ENCODE measurements at regions not wholly inside any gene's neighbourhood (a gene's known extent, or its start where the extent isn't known, plus 50 kb on each side); places are given as distances from the start of the nearest gene placed in this dataset.
"Not testable (repeated sequence)": the region's sequence is repeated elsewhere in the genome, so short reads cannot be mapped to it uniquely, and the experiment has no call there.

GRCh38 chr17:13862346-13862745 is 207.0 kb upstream of the COX10 start:
- DNase-seq (ENCODE audit: low read depth in 2 of 3, low spot score in 1 of 3), result no peak

- no peak for DNase-seq (ENCODE audit: low read depth in 2 of 3, low spot score in 1 of 3)
These were observed 205.9 kb upstream of the COX10 start for GRCh38 chr17:13863436-13863835.

GRCh38 chr17:13864521-13864920 is 204.8 kb upstream of the COX10 start:
- no peak for DNase-seq (ENCODE audit: low read depth in 2 of 3, low spot score in 1 of 3)

GRCh38 chr17:13865650-13866049 is 203.7 kb upstream of the COX10 start:
- no peak for DNase-seq (ENCODE audit: low read depth in 2 of 3, low spot score in 1 of 3)

- no peak for DNase-seq (ENCODE audit: low read depth in 2 of 3, low spot score in 1 of 3)
These were observed 199.9 kb upstream of the COX10 start for GRCh38 chr17:13869331-13869940.

GRCh38 chr17:13871261-13871660 is 198.0 kb upstream of the COX10 start:
- no peak for DNase-seq (ENCODE audit: low read depth in 2 of 3, low spot score in 1 of 3)

GRCh38 chr17:13874134-13874533 is 195.2 kb upstream of the COX10 start:
- no peak for DNase-seq (ENCODE audit: low read depth in 2 of 3, low spot score in 1 of 3)

GRCh38 chr17:13874817-13875216 is 194.5 kb upstream of the COX10 start:
- no peak for DNase-seq (ENCODE audit: low read depth in 2 of 3, low spot score in 1 of 3)

- no peak for DNase-seq (ENCODE audit: low read depth in 2 of 3, low spot score in 1 of 3)
These were observed 189.3 kb upstream of the COX10 start for GRCh38 chr17:13879961-13880466.

GRCh38 chr17:13883659-13884058 is 185.6 kb upstream of the COX10 start:
- no peak for DNase-seq (ENCODE audit: low read depth in 2 of 3, low spot score in 1 of 3)

- DNase-seq (ENCODE audit: low read depth in 2 of 3, low spot score in 1 of 3), result no peak
These were observed 185.0 kb upstream of the COX10 start for GRCh38 chr17:13884347-13884746.

- no peak for DNase-seq (ENCODE audit: low read depth in 2 of 3, low spot score in 1 of 3)
These were observed 183.8 kb upstream of the COX10 start for GRCh38 chr17:13885550-13885949.

- DNase-seq (ENCODE audit: low read depth in 2 of 3, low spot score in 1 of 3), result no peak
These were observed 183.1 kb upstream of the COX10 start for GRCh38 chr17:13885953-13886889.

- DNase-seq (ENCODE audit: low read depth in 2 of 3, low spot score in 1 of 3), result no peak
These were observed 181.2 kb upstream of the COX10 start for GRCh38 chr17:13888056-13888609.

GRCh38 chr17:13908971-13909370 is 160.3 kb upstream of the COX10 start:
- DNase-seq (ENCODE audit: low read depth in 2 of 3, low spot score in 1 of 3), result not testable (repeated sequence)

- no peak for DNase-seq (ENCODE audit: low read depth in 2 of 3, low spot score in 1 of 3)
These were observed 159.3 kb upstream of the COX10 start for GRCh38 chr17:13909901-13910519.

- no peak for DNase-seq (ENCODE audit: low read depth in 2 of 3, low spot score in 1 of 3)
These were observed 151.7 kb upstream of the COX10 start for GRCh38 chr17:13917634-13918033.

GRCh38 chr17:13918247-13918646 is 151.1 kb upstream of the COX10 start:
- DNase-seq (ENCODE audit: low read depth in 2 of 3, low spot score in 1 of 3), result no peak

GRCh38 chr17:13919818-13920217 is 149.5 kb upstream of the COX10 start:
- no peak for DNase-seq (ENCODE audit: low read depth in 2 of 3, low spot score in 1 of 3)

- no peak for DNase-seq (ENCODE audit: low read depth in 2 of 3, low spot score in 1 of 3)
These were observed 148.9 kb upstream of the COX10 start for GRCh38 chr17:13920413-13920812.
